ENCODE measurements at regions not wholly inside any gene's neighbourhood (a gene's known extent, or its start where the extent isn't known, plus 50 kb on each side); places are given as distances from the start of the nearest gene placed in this dataset.
"Not testable (repeated sequence)": the region's sequence is repeated elsewhere in the genome, so short reads cannot be mapped to it uniquely, and the experiment has no call there.

GRCh38 chr13:61884830-61885229 lies 469.2 kb upstream of the PCDH20 start:
- no peak for DNase-seq (ENCODE audit: low spot score)

- DNase-seq (ENCODE audit: low spot score) = peak; percentile 9
Measured at GRCh38 chr13:61880578-61881283, 465.1 kb upstream of the PCDH20 start.

GRCh38 chr13:61878565-61878964 lies 462.9 kb upstream of the PCDH20 start:
- not testable (repeated sequence) for DNase-seq (ENCODE audit: low spot score)

- DNase-seq (ENCODE audit: low spot score) = no peak
Measured at GRCh38 chr13:61874970-61875579, 459.4 kb upstream of the PCDH20 start.

GRCh38 chr13:61873717-61874116 lies 458.1 kb upstream of the PCDH20 start:
- no peak for DNase-seq (ENCODE audit: low spot score)

- no peak for DNase-seq (ENCODE audit: low spot score)
Measured at GRCh38 chr13:61857198-61857597, 441.5 kb upstream of the PCDH20 start.

GRCh38 chr13:61852116-61852619 lies 436.5 kb upstream of the PCDH20 start:
- no peak for DNase-seq (ENCODE audit: low spot score)

GRCh38 chr13:61850794-61851193 lies 435.1 kb upstream of the PCDH20 start:
- no peak for DNase-seq (ENCODE audit: low spot score)

- no peak for DNase-seq (ENCODE audit: low spot score)
Measured at GRCh38 chr13:61838568-61838967, 422.9 kb upstream of the PCDH20 start.

GRCh38 chr13:61833228-61833627 lies 417.6 kb upstream of the PCDH20 start:
- no peak for DNase-seq (ENCODE audit: low spot score)

- no peak for DNase-seq (ENCODE audit: low spot score)
Measured at GRCh38 chr13:61831026-61831425, 415.4 kb upstream of the PCDH20 start.

- no peak for DNase-seq (ENCODE audit: low spot score)
Measured at GRCh38 chr13:61830475-61830874, 414.8 kb upstream of the PCDH20 start.

GRCh38 chr13:61824168-61824567 lies 408.5 kb upstream of the PCDH20 start:
- no peak for DNase-seq (ENCODE audit: low spot score)

GRCh38 chr13:61812286-61812685 lies 396.6 kb upstream of the PCDH20 start:
- no peak for DNase-seq (ENCODE audit: low spot score)

- no peak for DNase-seq (ENCODE audit: low spot score)
Measured at GRCh38 chr13:61810065-61810464, 394.4 kb upstream of the PCDH20 start.

- no peak for DNase-seq (ENCODE audit: low spot score)
Measured at GRCh38 chr13:61797397-61797796, 381.7 kb upstream of the PCDH20 start.

- DNase-seq (ENCODE audit: low spot score) = no peak
Measured at GRCh38 chr13:61795580-61795979, 379.9 kb upstream of the PCDH20 start.

GRCh38 chr13:61779456-61779855 lies 363.8 kb upstream of the PCDH20 start:
- DNase-seq (ENCODE audit: low spot score) = no peak

- no peak for DNase-seq (ENCODE audit: low spot score)
Measured at GRCh38 chr13:61778531-61778930, 362.9 kb upstream of the PCDH20 start.

- DNase-seq (ENCODE audit: low spot score) = no peak
Measured at GRCh38 chr13:61777899-61778298, 362.2 kb upstream of the PCDH20 start.

GRCh38 chr13:61777271-61777670 lies 361.6 kb upstream of the PCDH20 start:
- no peak for DNase-seq (ENCODE audit: low spot score)

- no peak for DNase-seq (ENCODE audit: low spot score)
Measured at GRCh38 chr13:61774903-61775302, 359.3 kb upstream of the PCDH20 start.

- no peak for DNase-seq (ENCODE audit: low spot score)
Measured at GRCh38 chr13:61770681-61771080, 355.0 kb upstream of the PCDH20 start.

- no peak for DNase-seq (ENCODE audit: low spot score)
Measured at GRCh38 chr13:61768175-61768574, 352.5 kb upstream of the PCDH20 start.
